T-helper 2 cell treated with Interferon-gamma antibody and Interleukin-4, amounts not matched to agents 100 ng/mL and 5 ng/mL, for 36 hours (primary cell): ENCODE measurements at regions not wholly inside any gene's neighbourhood (a gene's known extent, or its start where the extent isn't known, plus 50 kb on each side); places are given as distances from the start of the nearest gene placed in this dataset.
"Not testable (repeated sequence)": the region's sequence is repeated elsewhere in the genome, so short reads cannot be mapped to it uniquely, and the experiment has no call there.

ENCODE experiments used
- intact Hi-C: fragments of 100-400 bp; cut with micrococcal nuclease; formaldehyde crosslinking; loops from one replicate; pipeline ENCODE4 v1.15.1; 2023

DNA sequence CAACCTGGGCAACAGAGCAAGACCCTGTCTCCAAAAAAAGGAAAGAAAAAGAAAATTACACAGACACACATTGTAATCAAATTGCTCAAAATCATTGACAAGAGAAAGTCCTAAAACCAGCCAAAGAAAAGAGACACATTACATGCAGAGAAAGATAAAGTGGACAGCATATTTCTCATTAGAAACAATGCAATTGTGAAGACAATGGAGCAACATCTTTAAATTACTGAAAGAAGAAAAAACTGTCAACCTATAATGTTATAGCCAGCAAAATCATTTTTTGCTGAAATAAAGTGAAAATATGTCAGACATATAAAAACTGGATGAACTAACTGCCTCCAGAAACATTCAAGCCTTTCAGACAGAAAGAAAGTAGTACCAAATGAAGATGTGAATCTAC is 120.6 kb downstream of the TMEM167A start:
- intact Hi-C loops = no loop called here

DNA sequence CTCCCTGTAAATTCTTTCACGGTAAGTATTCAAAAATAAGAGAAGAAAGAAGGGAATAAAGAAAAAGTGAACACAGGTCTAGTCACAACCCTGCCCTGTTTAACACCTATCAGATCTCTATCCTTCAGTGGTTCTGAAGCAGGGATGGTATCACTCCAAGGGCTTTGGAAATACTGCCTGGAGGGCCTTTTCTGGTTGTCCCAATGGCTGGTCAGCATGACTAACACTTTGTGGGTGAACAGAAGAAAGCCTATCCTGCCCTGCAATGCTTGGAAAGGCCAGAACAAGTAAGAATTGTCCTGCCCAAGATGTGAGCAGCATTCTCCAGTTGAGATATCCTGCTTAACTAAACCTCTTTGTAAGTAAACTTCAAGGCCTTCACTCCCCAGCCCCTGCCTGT is 124.9 kb downstream of the TMEM167A start:
- intact Hi-C loops = no loop called here

DNA sequence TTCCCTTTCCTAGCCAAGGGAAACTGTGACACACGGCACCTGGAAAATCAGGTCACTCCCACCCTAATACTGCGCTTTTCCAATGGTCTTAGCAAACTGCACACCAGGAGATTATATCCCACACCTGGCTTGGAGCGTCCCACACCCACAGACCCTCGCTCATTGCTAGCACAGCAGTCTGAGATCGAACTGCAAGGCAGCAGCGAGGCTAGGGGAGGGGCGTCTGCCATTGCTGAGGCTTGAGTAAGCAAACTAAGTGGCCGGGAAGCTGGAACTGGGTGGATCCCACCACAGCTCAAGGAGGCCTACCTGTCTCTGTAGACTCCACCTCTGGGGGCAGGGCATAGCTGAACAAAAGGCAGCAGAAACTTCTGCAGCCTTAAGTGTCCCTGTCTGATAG is 132.9 kb downstream of the TMEM167A start:
- intact Hi-C loops = not testable (repeated sequence)

DNA sequence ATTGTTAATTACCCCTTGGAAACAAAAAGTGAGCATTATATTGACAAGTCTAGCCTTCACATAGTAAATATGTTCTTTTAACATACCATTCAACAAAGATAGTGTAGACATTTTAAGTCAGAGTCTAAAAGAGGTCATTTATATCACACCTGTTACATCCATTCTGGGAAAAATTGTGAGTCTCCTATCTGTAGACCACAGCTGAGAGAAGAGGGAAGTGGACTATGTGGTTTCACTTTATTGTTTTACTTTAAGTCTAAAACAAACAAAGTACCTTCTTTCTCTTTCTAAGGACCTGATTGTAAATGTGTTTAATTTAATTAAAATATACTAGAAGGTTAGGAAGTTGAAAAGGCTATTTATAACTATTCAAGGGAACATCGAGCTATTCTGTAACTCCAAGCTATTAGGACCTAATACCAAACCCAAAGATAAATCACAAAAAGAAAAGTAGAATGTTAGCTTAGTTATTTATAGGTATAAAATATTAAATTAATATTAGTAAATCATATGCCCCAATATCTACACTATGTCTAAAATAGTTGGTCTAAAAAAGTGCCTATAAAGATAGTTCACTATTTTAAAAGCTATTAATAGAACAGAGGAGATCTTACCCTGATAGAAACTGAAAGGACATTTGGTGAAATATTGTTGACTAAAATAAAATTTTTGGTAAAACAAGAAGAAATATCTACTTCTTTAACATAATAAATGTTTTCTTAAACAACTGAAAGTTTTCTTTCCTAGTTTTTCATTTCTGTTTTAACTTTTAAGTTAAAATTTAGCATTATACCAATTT is 134.9 kb downstream of the TMEM167A start:
- intact Hi-C loops = no loop called here

DNA sequence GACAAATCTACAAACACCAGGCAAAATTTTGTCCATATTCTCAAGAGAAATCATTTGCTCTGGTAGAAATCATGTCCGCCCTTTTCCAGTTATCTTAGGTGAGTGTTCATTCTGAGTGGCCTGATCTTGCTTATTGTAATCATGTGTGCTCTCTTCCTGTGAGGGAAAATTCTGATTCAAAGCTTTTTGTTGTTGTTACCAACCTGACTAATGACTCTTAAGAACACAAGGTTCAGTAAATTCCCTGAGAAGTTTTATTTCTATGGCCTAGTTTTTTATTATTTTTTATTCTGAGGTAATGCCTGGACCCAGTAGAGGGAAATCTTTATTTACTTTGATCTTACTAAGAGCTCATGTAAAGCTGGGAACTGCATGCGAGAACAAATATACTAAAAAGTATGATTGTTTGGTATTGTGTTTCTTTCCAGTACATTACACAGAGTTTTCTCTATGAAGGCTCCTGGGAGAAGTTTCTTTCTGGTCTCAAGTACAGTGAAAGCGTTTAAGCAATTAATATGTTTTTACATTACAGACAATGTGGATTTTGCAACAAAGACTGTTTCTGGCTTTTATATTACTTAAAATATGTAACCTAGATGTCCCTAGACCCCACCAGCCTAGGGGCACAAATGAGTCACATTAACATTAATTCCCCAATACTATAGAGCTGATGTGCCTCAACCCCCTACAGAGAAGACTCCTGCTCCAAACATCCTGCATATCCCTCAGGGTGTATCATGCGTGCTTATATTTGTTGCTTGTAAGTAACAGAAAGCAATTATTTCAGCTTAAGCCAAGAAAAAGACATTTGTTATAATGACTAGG is 138.1 kb downstream of the TMEM167A start:
- intact Hi-C loops = no loop called here

DNA sequence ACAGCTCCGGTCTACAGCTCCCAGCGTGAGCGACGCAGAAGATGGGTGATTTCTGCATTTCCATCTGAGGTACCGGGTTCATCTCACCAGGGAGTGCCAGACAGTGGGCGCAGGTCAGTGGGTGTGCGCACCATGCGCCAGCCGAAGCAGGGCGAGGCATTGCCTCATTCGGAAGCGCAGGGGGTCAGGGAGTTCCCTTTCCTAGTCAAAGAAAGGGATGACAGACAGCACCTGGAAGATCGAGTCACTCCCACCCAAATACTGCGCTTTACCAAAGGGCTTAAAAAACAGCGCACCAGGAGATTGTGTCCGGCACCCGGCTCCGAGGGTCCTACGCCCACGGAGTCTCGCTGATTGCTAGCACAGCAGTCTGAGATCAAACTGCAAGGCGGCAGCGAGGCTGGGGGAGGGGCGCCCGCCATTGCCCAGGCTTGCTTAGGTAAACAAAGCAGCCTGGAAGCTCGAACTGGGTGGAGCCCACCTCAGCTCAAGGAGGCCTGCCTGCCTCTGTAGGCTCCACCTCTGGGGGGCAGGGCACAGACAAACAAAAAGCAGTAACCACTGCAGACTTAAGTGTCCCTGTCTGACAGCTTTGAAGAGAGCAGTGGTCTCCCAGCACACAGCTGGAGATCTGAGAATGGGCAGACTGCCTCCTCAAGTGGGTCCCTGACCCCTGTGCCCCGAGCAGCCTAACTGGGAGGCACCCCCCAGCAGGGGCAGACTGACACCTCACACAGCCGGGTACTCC is 144.5 kb downstream of the TMEM167A start:
- intact Hi-C loops = not testable (repeated sequence)

DNA sequence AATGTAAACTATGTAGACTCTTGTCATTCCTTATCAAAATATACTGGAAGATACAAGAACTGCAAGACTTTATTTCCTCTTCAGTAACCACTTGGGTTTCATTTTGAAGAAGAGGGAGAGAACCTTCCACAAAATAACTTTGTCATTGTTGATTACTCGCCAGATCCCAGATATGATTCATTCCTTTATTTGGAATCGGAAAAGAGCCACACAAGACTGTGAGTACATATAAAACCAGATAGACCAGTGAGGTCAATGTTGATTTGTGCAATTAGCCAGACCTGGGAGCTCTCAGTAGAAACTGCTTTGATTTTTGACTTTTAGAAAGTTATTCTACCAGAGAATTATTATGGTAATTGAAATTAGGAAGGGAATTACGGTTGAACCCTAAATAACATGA is 146.1 kb downstream of the TMEM167A start:
- intact Hi-C loops = no loop called here

DNA sequence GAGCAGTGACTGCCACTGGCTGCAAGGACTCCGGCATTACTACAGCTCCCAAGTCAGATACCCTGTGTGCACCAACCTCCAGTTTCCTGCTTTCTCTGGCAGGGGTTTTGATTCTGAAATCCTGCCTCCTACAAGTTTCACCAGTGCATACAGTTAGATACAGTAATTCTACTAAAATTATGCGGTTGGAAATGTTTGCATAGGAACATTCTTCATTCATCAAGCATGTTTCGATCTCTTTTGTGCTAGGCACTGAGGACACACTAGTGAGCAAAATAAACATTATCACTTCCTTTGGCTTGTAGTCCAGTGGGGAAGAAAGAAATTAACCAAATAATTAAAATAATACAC is 152.2 kb downstream of the TMEM167A start:
- intact Hi-C loops = no loop called here

DNA sequence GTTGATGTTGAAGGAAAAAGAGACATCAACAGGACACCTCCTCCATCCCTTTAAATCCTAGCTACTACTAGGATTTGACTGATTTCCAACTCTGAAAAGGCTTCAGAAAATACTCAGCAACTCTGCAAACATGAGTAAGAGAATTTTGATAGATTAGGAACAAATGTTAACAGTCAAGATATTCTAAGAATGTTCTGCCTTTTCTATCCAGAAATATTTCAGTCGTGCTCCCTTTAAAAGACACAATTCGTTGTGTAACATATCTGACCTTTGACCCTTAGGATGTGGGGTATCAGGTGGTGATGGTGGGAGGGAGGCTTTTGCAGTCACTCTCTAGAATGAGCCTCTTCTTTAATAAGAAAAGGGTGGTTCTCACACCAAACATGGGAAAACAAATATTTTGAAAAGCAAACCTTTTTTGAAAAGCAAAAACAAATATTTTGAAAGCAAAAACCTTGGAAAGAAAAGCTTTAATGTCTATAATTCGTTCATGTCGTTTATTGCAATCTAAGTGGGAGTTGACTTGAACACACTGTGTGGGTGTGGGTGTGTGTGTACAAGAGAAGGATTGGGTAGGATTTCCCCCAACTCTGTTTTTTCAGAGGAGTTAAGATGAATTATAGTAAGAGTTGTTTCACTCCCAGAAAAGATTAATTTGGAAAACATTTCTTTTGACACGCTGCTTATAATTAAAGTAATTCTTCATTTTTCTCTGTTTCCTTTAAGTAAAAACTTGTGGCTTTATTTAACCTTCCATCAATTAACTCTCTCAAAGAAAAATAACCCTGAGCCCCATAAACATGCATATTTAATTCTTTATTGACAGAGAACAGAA is 152.8 kb downstream of the TMEM167A start:
- intact Hi-C loops = no loop called here

DNA sequence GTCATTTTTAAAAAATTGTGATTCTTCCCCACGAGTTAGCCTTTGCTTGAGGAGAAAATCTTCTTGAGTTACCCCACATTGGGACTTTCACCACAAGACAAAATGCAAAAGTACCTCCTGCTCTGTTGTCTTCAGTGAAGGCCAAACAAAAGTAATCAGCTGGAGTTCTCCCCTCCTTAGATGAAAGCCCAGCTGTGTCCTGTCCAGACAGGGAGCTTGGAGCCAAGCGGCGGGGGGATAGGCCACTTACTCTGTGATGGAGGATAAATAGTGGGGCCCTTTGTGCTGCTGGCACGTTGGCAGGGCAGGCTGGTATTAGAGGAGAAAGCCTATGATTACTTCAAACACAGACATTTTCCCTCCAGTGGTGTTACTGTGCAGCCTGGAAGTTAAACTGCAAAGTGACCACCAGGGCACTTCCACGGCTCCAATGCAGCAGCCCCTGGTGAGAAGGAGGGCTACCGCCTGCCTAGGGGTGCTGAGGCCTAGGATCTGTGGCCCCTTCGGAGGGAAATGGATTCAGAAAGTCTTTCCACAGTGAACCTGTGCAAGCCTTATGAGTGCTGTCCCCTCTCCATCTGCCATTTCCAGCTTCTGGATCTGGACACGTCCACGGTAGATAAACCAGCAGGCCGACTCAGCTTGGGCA is 155.0 kb downstream of the TMEM167A start:
- intact Hi-C loops = no loop called here

DNA sequence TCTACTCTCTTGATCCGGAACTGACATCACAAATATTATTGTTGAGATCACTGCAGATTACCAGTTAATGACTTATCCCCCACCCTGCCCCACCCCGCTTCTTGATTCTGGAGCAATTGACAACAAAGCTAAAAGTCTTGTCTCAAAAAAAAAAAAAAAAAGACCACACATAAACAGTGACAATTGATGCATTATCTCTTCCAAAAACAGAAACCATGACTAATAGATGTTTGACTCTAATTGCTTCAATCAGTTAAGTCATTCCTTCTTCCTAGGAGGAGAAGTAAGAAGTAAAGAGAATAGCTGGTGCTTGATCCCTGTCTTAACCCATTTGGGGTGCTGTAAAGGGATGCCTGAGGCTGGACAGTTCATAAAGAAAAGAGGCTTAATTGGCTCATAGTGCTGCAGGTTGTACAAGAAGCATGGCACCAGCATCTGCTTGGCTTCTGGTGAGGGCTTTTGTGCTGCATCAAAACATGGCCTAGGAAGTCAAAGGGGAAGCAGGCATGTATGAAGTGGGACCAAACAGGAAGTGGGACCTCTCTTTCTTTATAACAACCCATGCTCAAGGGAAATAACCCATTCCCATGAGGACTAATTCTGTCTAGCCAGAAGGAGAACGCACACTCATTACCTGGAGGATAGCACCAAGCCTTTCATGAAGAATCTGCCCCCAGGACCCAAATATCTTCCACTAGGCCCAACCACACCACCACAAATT is 158.7 kb downstream of the TMEM167A start:
- intact Hi-C loops = no loop called here

DNA sequence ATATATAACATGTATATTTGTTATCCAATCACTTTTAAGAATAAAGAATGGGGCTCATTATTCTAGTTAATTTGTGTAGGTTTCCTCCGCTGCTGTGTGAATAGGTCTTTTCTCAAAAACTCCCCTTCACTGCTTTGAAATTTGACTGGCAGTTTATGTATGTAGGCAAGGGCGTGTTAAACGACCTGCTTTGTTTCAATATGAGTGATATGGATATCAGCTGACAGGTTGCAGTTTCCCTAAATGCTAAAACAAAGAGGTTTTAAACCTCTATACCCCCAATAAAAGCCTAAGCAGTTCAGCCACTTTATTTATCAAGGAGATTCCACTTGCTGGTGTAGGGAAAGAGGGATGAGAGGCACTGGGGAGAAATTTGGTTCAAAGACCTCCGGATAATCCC is 159.6 kb downstream of the TMEM167A start:
- intact Hi-C loops = no loop called here

DNA sequence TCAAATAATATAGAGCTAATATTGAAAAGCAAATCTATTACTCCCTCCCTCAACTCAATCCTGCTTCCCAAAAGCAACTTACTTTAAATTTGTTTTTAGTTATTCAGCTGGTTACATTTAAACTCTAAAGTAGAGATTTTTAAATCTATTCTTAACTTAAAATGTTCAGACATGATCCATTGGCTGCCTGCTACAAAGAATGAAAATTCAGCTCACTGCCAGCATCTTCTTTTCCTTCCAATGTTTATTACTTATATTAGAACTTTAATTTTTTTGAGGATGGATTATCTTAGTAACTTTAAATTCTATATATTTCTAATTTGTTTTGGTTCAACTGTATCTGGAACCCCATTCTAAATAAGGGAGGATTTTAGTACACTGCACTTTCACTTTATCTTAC is 163.2 kb downstream of the TMEM167A start:
- intact Hi-C loops = no loop called here

DNA sequence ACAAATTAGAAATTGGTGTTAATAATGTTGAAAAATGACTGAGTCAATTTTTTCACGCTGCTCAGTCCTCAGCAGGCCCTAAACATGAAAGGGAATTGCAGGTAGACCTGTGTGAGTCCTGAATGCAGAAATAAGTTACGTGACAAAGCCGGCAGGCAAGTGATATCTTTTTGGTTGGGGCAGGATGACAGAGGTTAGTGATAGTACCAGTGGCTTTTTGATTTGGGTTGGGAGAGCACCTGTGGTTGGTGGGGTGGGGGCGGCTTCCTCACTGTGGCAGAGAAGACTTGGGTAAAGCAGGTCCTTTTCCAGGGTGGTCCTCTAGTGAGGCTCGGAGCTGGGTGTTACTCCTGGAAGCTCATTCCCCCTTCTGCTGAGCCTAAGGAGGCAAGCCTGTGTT is 164.7 kb downstream of the TMEM167A start:
- intact Hi-C loops = no loop called here

DNA sequence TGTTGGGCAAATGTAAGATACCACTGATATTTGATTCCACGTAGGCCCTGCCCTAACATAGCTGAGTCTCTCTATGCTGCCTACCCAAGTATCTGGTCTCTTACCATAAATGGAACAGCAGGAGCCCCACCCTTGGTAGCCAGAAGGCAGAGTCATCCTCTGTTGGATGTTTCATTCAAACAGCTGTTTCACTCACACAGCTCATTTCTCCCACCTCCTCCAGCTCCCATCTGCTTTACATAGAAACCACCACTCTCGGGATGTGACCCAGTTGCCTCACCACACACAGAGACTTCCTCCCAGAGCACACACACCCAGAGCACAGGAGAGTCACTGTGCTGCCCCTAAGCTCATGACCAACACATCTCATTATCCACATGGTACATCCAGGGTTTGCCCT is 165.3 kb downstream of the TMEM167A start:
- intact Hi-C loops = no loop called here

DNA sequence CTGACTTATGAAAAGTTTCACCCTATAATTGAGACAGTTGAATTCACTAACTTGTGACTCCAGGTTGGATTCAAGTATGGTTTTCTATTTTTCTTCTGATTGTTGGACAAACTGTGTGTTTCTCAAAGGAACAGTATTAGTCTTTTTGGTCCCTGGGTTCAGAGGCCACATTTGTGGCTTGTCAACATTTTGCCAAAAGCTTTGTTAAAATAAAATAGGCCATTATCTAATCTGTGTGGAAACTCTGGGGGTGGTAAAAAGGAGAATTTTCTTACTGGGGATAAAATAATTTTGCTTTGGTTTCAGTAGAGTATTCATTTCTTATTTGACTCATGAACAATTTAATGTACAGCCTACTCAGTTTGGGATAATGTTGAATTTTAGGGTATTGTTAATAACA is 166.3 kb downstream of the TMEM167A start:
- intact Hi-C loops = no loop called here

DNA sequence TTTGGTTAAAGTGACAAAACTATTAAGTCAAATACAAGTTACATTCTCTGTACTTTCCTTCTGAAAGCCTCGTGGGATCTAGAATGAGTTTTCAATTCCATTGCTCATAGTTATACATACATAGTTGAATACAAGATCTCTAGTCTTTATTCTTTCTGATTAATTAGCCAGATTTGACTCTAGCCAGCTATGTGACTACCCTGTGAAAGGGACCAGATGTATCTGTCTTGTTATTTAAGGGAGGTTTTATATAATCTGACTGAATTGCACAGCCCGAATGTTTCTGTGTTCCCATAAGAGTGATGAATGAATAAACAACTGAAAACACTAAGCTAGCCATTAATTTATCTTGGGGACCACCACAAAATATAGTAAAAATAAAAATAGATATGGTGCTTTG is 166.7 kb downstream of the TMEM167A start:
- intact Hi-C loops = no loop called here

DNA sequence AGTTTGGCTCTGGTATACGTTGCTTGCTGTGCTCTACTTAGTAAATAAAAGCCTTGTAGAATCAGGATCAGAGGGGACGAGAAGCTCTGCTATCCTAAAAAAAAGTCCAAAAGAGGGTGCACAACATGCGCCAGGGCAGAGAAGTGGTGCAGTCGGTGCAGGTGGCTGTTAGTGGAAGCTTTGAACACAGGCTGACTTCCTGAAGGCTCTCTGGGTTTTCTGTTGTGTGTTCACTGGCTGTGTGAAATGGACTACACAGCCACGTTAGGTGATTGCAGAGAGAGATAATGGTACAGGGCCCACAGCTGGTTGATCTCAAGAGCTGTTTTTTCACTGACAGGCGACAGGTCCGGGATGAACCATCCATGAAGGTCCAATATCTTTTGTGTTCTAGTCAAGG is 167.4 kb downstream of the TMEM167A start:
- intact Hi-C loops = no loop called here

DNA sequence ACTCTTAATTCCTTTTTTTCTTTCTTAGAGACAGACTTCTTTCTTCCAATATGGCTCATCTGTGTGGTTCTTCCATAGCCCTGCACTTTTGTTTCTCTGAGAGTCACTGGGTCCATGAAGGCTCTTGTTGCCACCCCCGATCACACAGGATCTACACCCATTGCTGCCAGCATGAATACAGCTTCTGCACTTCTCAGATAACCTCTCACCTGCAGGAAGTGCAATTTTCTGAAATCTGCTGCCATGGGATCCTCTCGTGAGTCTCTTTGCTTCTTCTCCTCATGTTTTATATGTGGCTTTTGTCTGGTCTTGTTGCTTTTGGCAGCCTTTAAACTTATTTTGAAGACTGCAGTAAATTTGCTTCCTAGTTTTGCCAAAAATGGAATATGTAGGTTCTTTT is 171.2 kb downstream of the TMEM167A start:
- intact Hi-C loops = no loop called here

DNA sequence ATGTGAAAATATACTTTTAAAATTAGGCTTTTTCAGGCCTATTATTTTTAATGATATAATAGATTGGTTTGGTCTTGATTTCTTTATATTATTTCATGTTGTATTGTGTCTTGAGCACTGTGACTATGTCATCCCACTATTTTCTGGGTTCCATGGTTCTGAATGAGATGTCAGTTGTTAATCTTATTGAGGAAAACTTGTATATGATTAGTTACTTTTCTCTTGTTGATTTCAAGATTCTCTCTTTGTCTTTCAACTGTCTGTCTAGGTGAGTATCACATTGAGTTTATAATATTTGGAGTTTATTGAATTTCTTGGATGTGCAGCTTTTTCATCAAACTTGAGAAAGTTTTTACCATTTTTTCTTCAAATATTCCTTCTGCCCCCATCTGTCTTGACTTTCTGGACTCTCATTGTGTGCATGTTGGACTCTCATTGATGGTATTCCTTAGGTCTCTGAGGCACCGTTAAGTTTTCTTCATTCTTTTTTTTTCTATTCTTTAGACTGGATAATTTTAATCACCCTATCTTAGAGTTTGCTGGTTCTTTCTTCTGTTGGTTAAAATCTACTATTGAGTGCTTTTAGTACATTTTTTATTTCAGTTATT is 175.8 kb downstream of the TMEM167A start:
- intact Hi-C loops = no loop called here
